ENCODE measurements at regions not wholly inside any gene's neighbourhood (a gene's known extent, or its start where the extent isn't known, plus 50 kb on each side); places are given as distances from the start of the nearest gene placed in this dataset.

- no peak for TF ChIP-seq NFAT5 (CRISPR knock-in tag; IDR thresholded peaks at IDR 0.05)
- no peak for TF ChIP-seq ZSCAN22 (CRISPR knock-in tag; IDR thresholded peaks at IDR 0.05)
- no peak for TF ChIP-seq ESRRA (CRISPR knock-in tag; IDR thresholded peaks at IDR 0.05; ENCODE audit: low read depth)
- TF ChIP-seq ZBTB10 (CRISPR knock-in tag; IDR thresholded peaks at IDR 0.05; ENCODE audit: borderline replicate concordance): no peak
- TF ChIP-seq ZSCAN25 (CRISPR knock-in tag; IDR thresholded peaks at IDR 0.05): no peak
These were observed 101.3 kb upstream of the DPH6 start (continued) for GRCh38 chr15:35647303-35647702.

GRCh38 chr15:35648941-35649340, 103.0 kb upstream of the DPH6 start:
- FAIRE-seq: no peak
- TF ChIP-seq ZSCAN29 (CRISPR knock-in tag; conservative IDR thresholded peaks at IDR 0.05) (no peak), DPF2 (CRISPR knock-in tag; IDR thresholded peaks at IDR 0.05; ENCODE audit: borderline replicate concordance, low read depth) (no peak), FOXM1 (CRISPR knock-in tag; IDR thresholded peaks at IDR 0.05) (no peak), ZHX2 (IDR thresholded peaks at IDR 0.05; ENCODE audit: low read depth) (no peak), ZHX2 (CRISPR knock-in tag; IDR thresholded peaks at IDR 0.05; ENCODE audit: borderline replicate concordance) (no peak)

More at GRCh38 chr15:35648941-35649340, 103.0 kb upstream of the DPH6 start:
- 10% methylated on average over 5 of the region's 5 CpGs for WGBS (ENCODE audit: low lambda C conversion rate)
- Histone ChIP-seq H3K4me2 (ENCODE audit: low read depth, low read length) (no peak overlapping the region), H3K9me3 (ENCODE audit: low read length) (no peaks in the 10 kb centered on the region), H3K4me1 (ENCODE audit: insufficient read depth, low read length) (no peaks in the 10 kb centered on the region), H4K20me1 (ENCODE audit: insufficient read depth, low read length) (no peaks in the 10 kb centered on the region), H3K27ac (ENCODE audit: extremely low read length, insufficient read depth, low read length) (no peak overlapping the region), H3K79me2 (ENCODE audit: insufficient read depth, low read length) (no peaks in the 10 kb centered on the region), H3K36me3 (replicated peaks in 1 of 2; ENCODE audit: control insufficient read depth in 1 of 2, insufficient read depth in 2 of 2, low read length in 2 of 2) (no peaks in the 10 kb centered on the region), H3K9ac (ENCODE audit: insufficient read depth, low read depth, low read length) (no peak overlapping the region), H2AFZ (ENCODE audit: low read length) (no peak overlapping the region), H3K27me3 (ENCODE audit: control insufficient read depth in 1 of 2, insufficient read depth in 2 of 2, low read length in 2 of 2) (no peaks in the 10 kb centered on the region), H3K4me3 (replicated peaks in 1 of 3; ENCODE audit: insufficient read depth in 1 of 3, low read depth in 2 of 3, low read length in 3 of 3) (no peak overlapping the region)
- no peak for ATAC-seq
- CTCF ChIA-PET (ENCODE audit: low intra/inter-chr PET ratio, low total read pairs): no interaction called here
- DNase-seq (ENCODE audit: low spot score): no peak
- BruUV-seq (replicated peaks): no TSS peak
- intact Hi-C loops (cut with micrococcal nuclease; ENCODE audit: unreplicated experiment): no loop called here
- in situ Hi-C loops (cut with HindIII; ENCODE audit: extremely low pct_ligation_motif_present, low pct_unique_long_range_greater_than_20kb): no loop called here
- POLR2A ChIA-PET: no interaction called here

Measured in HepG2 (cell line).